ENCODE measurements at regions not wholly inside any gene's neighbourhood (a gene's known extent, or its start where the extent isn't known, plus 50 kb on each side); places are given as distances from the start of the nearest gene placed in this dataset.
"Not testable (repeated sequence)": the region's sequence is repeated elsewhere in the genome, so short reads cannot be mapped to it uniquely, and the experiment has no call there.

GRCh38 chr12:45518291-45519235 lies 210.9 kb upstream of the ARID2 start:
- Histone ChIP-seq H2AFZ (ENCODE audit: low read length) (no peak overlapping the region), H4K20me1 (ENCODE audit: insufficient read depth, low read length) (no peaks in the 10 kb centered on the region), H3K27ac (ENCODE audit: low read length) (no peak overlapping the region), H3F3A (ENCODE audit: insufficient read depth, low read length) (no peaks in the 10 kb centered on the region), H3K9ac (ENCODE audit: low read length) (no peak overlapping the region), H3K36me3 (replicated peaks; ENCODE audit: insufficient read depth, low read length) (no peaks in the 10 kb centered on the region), H3K27me3 (replicated peaks; ENCODE audit: insufficient read depth, low read length) (no peaks in the 10 kb centered on the region), H3K9me2 (replicated peaks; ENCODE audit: insufficient read depth, low read length) (no peaks in the 10 kb centered on the region), H3K4me1 (ENCODE audit: low read length) (no peaks in the 10 kb centered on the region), H3K79me2 (ENCODE audit: low read length) (no peaks in the 10 kb centered on the region), H3K4me3 (ENCODE audit: low read length) (no peak overlapping the region), H3K9me3 (replicated peaks; ENCODE audit: insufficient read depth, low read length) (no peaks in the 10 kb centered on the region), H3K4me2 (ENCODE audit: low read depth, low read length) (no peak overlapping the region)
- no peak for DNase-seq
- TF ChIP-seq EZH2phosphoT487 (IDR thresholded peaks at IDR 0.05; ENCODE audit: low read length) (no peak), EZH2 (optimal IDR thresholded peaks at IDR 0.05; ENCODE audit: low read depth, low read length) (no peak), CTCF (IDR thresholded peaks at IDR 0.05; ENCODE audit: low read length) (no peak)

- Histone ChIP-seq H3K4me2 (ENCODE audit: low read depth, low read length) (no peak overlapping the region), H3K4me1 (ENCODE audit: low read length) (no peaks in the 10 kb centered on the region), H3K27ac (ENCODE audit: low read length) (no peak overlapping the region), H2AFZ (ENCODE audit: low read length) (no peak overlapping the region), H3K9me3 (replicated peaks; ENCODE audit: insufficient read depth, low read length) (no peaks in the 10 kb centered on the region), H3K79me2 (ENCODE audit: low read length) (no peaks in the 10 kb centered on the region), H3K4me3 (ENCODE audit: low read length) (no peak overlapping the region), H3K27me3 (replicated peaks; ENCODE audit: insufficient read depth, low read length) (no peaks in the 10 kb centered on the region), H3K36me3 (replicated peaks; ENCODE audit: insufficient read depth, low read length) (no peaks in the 10 kb centered on the region), H3K9ac (ENCODE audit: low read length) (no peak overlapping the region), H3F3A (ENCODE audit: insufficient read depth, low read length) (no peaks in the 10 kb centered on the region), H4K20me1 (ENCODE audit: insufficient read depth, low read length) (no peaks in the 10 kb centered on the region), H3K9me2 (replicated peaks; ENCODE audit: insufficient read depth, low read length) (no peaks in the 10 kb centered on the region)
- no peak for TF ChIP-seq CTCF (IDR thresholded peaks at IDR 0.05; ENCODE audit: low read length)
- TF ChIP-seq EZH2 (optimal IDR thresholded peaks at IDR 0.05; ENCODE audit: low read depth, low read length) = no peak
- DNase-seq = no peak
Observed at GRCh38 chr12:45522227-45522626, 207.3 kb upstream of the ARID2 start.

GRCh38 chr12:45526823-45527222 lies 202.7 kb upstream of the ARID2 start:
- H3K4me1 ChIP-seq (ENCODE audit: low read length); H3K27ac ChIP-seq (ENCODE audit: low read length); H3K79me2 ChIP-seq (ENCODE audit: low read length); H3K27me3 ChIP-seq (replicated peaks; ENCODE audit: insufficient read depth, low read length); H3K9me2 ChIP-seq (replicated peaks; ENCODE audit: insufficient read depth, low read length); H3K36me3 ChIP-seq (replicated peaks; ENCODE audit: insufficient read depth, low read length); H3K4me3 ChIP-seq (ENCODE audit: low read length); DNase-seq; H2AFZ ChIP-seq (ENCODE audit: low read length); H3K9ac ChIP-seq (ENCODE audit: low read length); H3K4me2 ChIP-seq (ENCODE audit: low read depth, low read length); H3K9me3 ChIP-seq (replicated peaks; ENCODE audit: insufficient read depth, low read length); H4K20me1 ChIP-seq (ENCODE audit: insufficient read depth, low read length); H3F3A ChIP-seq (ENCODE audit: insufficient read depth, low read length): not testable (repeated sequence)

DNA sequence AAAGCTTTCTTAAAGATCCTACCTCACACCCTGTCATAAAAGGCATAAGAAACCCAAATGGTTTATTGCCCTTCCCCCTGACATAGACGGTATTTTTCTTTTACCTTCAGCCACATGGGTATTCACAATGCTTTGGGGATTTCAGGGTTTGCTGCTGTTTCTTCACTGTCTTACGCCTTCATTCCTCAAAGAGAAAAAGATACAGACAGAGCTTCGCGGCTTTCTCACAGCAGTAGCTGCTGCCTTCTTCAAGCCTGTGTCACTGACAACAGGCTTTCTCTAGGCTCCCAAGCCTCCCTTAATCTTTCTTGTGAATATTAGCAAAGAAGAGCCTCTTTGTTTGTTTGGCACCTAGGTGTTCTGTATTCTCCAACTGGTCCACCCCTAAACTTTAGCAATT lies 197.4 kb upstream of the ARID2 start:
- TF ChIP-seq EZH2phosphoT487 (IDR thresholded peaks at IDR 0.05; ENCODE audit: low read length) = no peak
- no peak for TF ChIP-seq CTCF (IDR thresholded peaks at IDR 0.05; ENCODE audit: low read length)
- no peak for TF ChIP-seq EZH2 (optimal IDR thresholded peaks at IDR 0.05; ENCODE audit: low read depth, low read length)
- Histone ChIP-seq H3K27ac (ENCODE audit: low read length) (no peak overlapping the region), H3K4me2 (ENCODE audit: low read depth, low read length) (no peak overlapping the region)

More for the DNA sequence above, 197.4 kb upstream of the ARID2 start:
- H3K36me3 ChIP-seq (replicated peaks; ENCODE audit: insufficient read depth, low read length) = no peaks in the 10 kb centered on the region
- no peaks in the 10 kb centered on the region for H3K79me2 ChIP-seq (ENCODE audit: low read length)
- H3K4me1 ChIP-seq (ENCODE audit: low read length) = no peaks in the 10 kb centered on the region
- no peak for DNase-seq
- H4K20me1 ChIP-seq (ENCODE audit: insufficient read depth, low read length) = no peaks in the 10 kb centered on the region
- no peak overlapping the region for H2AFZ ChIP-seq (ENCODE audit: low read length)
- no peaks in the 10 kb centered on the region for H3K9me3 ChIP-seq (replicated peaks; ENCODE audit: insufficient read depth, low read length)
- no peaks in the 10 kb centered on the region for H3K9me2 ChIP-seq (replicated peaks; ENCODE audit: insufficient read depth, low read length)
- H3F3A ChIP-seq (ENCODE audit: insufficient read depth, low read length) = no peaks in the 10 kb centered on the region
- H3K4me3 ChIP-seq (ENCODE audit: low read length) = no peak overlapping the region
- no peak overlapping the region for H3K9ac ChIP-seq (ENCODE audit: low read length)
- H3K27me3 ChIP-seq (replicated peaks; ENCODE audit: insufficient read depth, low read length) = no peaks in the 10 kb centered on the region

Measured in MM.1S (cell line).